ENCODE measurements at regions not wholly inside any gene's neighbourhood (a gene's known extent, or its start where the extent isn't known, plus 50 kb on each side); places are given as distances from the start of the nearest gene placed in this dataset.

DNA sequence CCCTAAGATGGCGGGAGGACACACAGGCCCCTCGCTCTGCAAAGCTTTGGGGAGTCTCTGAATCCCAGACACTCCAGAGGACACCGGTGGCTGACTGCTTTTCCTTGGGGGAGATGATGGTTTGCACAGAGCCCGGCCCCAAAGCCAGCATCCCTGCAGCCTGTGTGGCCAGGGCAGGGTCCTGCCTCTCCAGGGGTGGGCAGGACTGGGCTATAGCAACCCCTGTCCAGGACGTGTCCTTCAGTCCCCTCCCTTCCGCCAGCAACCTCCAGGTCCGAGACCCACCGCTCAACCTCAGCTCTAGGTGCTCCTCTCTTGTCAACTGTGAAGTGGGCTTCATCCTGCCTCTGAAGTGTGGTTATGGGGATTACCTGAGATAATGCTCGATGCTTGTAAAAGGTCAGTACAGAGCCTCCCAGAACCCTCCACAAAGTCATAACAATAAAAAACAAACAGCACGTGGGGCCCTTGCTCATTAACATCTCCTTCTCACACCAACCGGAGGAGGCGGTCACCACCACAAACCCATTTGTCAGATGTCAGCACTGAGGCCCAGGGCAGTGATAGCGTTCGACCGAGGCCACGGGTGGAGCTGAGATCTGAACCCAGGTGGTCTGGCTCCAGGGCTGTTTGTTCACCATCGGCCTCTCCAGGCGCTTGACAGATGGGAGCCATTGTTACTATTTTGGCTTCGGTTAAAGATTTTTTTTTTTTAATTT lies 304.8 kb downstream of the IRF8 start:
- DNase-seq, result no peak

DNA sequence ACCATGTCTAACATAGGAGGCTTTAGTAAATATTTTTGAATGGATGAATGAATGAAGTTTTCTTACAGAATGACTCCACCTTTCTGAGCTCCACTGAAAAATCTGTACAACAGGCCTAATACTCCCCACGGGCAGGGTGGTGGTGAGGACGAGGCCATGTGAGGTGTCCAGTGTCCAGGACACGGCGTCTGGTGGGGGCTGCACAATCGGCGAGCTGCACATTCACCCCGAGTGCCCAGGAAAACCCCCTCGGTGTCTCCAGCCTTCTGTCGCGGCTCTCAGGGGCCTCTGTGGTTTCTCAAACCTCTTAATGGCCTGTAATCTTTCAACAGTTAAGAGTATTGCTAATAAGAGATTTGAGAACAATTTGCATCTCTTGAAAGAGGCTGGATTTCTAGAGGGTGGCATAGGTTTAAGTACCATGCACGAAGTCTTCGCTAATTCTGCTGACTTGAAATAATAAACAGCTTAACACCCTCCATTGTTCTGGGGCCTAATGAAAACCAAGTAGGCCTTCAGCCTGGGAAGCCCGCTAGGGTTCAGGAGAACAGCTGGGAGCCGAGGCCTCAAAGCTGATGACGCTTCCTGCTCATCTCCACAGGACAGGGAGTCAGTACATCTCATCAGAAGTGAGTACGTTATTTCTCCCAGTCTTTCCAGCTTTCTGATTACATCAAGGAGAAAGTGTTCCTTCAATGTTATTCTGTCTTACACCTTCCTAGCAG lies 304.6 kb upstream of the FOXF1 start:
- DNase-seq, result no peak

DNA sequence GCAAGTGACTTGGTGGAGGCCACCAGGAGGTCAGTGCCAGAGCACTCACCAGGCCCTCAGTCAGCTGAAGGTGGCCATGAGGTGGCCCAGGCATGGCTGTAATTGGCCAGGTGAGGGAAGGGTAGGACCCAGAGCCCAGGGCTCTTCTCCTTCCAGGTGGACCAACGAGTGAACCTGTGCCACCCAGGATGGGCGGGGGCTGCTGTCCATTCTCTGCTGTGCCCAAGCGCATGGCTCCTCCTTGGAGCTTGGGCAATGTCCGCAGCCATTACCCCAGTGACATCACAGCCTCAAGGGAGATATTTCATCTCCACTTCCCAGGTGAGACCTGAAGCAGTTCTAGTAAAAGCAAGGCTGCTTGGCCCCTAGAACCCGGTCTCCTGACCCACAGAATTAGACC lies 303.0 kb upstream of the FOXF1 start:
- DNase-seq, result no peak

DNA sequence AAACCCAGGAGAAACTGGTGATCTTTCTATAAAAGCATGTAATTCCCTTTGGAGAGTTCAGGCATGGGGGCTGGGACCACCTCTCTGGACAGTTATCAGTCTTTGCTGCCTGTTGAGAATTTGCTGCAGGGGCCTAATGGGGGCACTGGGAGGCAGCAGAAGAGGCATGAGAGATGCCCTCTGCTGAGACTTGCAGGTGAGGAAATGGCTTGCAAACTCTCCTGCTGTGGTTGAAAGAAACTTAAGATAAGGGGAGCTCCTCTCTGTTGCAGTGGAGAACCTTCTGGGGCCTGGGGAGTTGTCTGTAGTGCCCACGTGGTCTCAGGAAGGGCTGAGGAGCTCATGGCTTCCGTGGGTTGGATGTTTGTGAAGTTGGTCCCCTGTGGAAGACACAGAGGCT lies 301.1 kb upstream of the FOXF1 start:
- no peak for DNase-seq

DNA sequence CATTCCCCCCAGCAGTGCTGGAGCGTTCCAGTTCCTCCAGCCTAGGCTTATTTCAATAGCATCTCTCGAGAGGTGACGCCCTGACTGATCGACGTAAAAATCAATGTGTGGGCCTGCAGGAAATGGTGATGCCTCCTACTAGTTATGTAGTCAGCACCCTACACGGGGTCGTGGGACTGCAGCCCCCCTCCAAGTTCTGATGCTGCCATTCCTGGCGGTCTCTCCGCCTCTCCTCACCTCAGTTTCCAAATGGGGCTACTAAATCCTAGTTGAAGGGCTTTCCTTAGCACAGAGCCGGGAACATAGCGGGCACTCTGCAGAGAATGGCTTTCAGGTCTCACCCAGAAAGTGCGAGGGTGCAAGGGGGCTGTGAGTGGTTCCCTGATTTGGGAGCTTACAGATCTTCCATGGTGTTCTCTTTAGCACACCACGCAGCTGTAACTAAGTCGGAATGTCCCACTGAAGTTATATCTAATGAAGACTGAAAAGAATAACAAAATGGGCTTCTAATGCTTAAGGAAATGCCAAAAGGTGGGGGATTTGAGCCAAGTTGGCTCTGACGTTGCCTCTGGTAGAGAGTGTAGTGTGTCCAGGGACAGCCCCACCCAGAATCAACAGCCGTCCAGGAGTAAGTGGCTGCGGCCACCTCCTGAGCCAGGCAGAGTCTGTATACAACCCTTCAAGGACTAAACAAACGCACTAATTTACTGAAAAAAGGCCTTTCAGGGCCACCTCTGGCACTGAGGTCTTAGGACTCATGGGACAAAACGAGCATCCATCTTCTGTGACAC lies 299.7 kb upstream of the FOXF1 start:
- no peak for DNase-seq

DNA sequence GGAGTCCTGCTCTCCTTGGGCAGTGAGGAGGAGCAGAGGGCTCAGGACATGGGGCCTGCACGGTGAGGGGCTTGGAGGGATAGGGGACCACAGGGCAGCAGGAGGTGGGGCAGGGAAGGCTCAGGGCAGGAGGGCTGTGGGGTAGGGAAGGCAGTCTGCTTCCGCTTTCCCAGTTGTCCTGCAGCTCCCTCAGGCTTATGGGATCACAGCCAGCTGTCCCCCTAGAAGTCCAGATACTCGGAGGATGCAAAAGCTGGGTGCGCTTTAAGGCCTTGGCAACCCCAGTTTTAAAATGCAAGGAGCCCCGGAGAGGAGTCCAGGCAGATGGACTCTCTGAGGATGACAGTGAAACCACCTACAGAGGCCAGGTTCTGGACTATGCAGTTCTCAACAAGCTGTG lies 299.1 kb upstream of the FOXF1 start:
- no peak for DNase-seq

DNA sequence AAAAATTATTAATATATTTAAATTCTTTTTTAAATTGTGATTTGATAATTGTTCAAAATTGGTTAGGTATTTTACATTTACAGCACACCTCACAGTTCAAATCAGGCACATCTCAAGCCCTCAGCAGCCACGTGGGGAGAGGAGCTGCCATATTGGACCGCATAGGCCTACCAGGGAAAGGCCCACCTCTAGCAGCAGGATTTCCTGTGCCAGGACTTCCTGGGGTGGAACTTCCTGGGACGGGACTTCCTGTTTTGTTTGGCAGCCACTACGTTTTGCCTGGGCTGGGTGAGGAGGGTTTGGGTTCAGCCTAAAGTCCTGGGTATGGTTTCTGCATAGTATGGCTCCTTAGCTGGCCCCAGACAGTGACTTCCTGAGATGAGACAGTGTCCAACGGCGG lies 298.5 kb upstream of the FOXF1 start:
- no peak for DNase-seq

DNA sequence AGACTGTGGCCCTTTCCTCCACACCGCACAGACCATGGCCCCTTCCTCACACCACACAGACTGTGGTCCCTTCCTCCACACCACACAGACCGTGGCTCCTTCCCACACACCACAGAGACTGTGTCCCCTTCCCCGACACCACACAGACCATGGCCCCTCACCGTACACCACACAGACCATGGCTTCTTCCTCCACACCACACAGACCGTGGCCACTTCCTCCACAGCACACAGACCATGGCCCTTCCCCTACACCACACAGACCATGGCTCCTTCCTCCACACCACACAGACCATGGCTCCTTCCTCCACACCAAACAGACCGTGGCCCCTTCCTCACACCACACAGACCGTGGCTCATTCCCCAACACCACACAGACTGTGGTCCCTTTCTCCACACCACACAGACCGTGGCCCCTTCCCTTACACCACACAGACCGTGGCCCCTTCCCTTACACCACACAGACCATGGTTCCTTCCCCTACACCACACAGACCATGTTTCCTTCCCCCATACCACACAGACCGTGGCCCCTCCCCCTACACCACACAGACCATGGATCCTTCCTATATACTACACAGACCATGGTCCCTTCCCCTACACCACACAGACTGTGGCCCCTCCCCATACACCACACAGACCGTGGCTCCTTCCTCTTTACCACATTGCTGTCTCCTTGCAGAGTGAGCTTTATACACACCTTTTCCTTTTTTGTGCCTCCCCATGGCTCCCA lies 297.5 kb upstream of the FOXF1 start:
- no peak for DNase-seq

DNA sequence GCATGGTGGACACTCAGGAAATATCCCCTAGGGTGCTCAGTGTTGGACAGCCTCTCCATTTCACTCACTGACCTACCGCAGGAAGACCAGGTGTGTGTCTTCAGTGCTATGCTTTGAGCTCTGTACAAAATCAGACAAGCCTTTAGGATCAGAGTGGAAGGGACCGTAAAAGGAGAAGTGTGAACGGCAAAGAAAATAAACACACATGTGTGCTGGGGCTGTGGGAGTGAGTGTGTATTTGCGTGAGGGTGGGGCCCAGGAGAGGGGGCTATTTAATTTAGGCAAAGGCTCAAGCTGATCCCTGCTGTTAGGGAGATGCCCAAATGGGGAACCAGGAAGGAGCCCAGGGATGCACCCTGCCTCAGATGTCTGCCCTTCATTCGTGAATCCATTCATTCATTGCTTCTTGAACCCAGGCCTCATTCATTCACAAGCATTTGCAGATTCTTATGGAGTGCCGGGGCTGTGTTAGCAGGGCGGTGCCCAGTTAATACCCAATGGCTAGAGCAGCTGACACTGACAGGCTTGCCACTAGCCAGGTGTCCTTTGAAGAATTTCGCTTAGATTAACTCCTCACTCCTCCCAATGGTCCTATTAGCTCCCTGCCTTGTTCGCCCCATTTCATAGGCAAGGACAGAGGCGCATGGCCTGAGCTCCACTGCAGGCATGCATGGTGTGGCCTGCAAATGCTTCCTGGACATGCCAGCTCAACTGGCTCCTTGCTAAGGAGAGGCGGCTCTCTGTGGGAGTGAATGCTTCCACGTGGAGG lies 296.7 kb upstream of the FOXF1 start:
- no peak for DNase-seq

DNA sequence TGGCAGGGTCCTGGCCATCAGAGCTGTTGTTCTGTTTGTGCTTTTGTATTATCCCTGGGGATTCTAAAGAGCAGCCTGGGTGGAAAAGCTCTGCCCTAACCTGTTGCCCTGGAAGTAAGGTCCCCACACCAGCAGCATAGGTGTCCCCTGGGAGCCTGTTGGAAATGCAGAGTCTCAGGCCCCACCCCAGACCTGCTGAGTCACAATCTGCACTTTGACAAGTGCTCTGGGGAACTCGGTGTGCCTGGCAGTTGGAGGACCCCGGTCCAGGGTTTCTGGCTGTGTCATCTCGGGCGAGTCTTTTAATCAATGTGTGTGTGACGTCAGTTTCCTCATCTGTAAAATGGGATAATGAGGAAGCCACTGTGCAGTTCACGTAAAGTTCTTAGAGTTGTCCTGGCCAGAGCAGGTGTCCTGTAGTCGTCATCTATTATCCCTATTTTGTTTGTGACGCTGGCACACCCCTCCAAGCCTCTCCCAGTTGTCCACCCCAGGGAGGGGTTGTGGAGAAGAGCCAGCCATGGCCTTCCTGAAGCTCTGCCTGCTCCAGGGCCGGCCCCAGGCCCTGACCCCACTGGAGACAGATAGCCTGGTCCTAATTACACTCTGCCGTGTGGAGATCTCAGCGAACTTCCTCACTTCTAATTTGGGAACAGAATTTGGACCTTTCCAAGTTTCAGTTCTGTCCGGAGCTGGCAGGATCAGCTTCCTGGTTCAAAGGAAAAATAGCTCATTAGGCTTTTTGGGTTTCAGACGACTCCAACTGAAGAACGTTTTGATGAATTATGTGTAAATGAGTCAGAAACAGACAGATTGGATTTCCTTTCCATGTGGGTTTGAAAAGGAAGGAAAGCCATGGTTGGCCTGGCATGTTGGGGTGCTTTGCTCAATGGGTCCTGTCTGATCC lies 295.7 kb upstream of the FOXF1 start:
- no peak for DNase-seq

DNA sequence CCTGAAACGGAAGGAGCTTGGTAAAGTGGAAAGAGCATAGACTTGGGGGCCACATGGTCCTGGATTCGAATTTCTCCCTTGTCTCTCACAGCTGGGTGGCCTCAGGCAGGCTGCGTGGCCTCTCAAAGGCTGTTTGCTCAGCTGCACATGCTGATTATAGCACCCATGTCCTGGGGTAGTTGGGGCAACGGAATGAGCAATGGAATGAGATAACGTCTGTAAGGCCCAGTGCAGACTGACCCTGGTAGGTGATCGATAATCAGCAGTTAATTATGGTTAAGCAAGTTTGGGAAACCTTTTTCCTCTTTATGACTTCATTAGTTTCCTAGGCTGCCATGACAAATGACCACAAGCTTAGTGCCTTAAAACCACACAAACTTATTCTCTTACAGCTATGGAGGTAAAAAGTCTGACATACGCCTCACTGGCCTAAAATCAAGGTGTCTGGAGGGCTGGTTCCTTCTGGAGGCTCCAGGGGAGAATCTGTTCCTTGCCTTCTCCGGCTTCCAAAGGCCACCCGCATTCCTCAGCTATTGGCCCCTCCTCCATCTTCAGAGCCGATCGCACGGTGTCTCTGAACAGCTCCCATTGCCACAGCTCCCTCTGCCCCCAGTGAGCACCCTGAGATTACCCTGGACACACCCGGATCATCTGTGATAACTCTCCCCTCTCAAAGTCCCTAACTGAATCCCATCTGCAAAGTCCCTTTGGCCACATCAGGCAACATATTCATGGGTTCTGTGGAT lies 294.9 kb upstream of the FOXF1 start:
- no peak for DNase-seq

DNA sequence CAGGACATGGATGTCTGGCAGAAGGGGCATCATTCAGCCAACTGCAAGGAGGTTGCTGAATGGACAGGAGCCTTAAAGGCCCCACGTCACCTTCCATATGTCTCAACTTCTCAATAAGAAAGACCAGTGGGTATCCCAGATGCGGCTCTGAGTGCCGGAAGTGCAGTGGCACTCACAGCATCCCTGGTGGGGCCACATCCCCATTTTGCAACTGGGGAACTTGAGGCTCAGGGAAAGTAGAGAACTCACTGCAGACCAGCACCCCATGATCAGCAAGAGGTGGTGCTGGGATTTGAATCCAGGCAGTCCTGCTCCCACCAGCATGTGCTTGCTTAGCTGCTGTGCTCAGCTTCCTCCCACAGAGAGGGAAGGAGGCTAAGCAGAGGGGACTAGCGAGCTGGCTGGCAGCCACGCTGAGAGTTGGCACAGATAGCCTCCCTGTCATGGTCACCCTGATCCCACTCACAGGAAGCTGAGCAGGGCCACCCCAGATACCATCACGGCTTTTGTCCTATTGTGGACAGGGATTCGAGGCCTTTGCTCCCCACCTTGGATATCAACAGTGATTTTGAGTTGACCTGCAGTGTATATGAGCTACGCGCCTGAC lies 294.2 kb upstream of the FOXF1 start:
- DNase-seq, result no peak

DNA sequence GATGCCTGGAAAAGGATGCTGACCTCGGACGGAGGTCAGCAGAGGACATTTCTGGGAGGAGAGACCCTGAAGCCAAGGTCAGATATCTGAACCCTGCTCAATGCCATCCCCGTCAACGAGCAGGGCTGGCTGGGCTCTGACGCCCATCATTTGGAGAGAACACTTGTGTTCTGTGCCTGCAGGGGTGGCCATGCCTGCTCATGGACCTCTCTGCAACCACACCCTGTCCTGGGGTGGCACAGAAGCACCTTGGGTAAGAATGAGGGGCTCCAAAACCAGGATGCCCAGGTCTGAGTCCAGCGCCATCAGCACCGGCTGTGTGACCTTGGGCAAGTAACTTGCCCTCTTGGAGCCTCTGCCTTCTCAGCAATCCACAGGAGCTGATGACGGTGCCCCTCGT lies 293.7 kb upstream of the FOXF1 start:
- no peak for DNase-seq

DNA sequence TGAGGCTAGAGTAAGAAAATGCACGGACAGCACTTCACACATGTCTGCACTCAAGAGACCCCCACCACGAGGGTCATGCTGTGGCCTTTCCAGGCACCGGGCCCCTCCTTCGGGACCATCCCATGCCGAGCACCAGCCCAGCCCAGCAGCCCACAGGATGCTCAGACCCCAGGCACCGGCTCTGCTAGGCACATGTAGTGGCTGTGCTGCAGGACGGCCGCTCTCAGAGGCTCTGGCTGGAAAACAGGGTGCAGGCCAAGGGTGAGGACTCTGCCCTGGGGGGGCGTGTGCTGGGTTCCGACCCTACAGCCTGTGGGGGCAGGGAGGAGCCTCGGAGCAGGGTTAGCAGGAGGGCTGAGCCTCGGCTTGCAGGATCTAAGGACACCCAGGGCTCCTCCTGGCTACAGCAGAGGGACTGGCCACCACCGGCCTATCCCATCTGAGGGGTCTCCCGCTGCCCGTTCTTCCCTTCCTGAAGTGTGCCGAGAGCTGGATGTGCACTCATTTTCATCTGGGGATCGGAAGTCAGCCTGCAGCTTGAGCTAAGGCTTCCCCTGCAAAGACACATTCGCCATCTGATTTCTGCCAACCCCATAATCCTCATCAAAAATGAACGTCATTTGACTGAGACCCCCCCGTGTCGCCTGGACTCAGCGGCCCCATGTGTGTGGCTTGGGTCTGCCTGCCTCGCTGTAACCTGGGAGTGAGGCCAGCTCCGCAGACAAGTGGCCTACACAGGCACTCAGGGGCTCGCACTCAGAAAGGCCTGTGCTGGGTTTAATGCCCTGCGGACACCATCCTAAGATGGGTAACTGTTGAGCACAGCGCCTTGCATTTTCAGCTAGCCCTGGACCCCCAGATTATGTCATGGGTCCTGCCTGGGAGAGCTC lies 293.1 kb upstream of the FOXF1 start:
- no peak for DNase-seq

DNA sequence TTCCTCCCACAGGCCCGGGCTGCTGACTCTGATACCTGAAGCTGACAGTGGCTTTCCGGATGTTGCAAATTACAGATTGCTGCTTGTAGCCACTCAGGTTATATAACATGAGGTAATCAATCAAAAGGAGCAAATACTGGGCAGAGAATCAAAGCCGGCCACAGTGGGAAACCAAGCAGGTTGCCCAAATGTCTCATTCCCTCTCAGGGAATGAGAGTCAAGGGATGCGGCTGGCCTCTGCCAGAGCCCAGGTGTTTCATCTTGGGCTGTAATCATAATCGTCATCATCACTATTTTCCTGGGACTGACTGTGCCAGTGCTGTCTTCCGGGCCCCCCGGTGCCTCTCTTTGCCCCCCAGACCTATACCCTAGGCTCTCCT lies 292.4 kb upstream of the FOXF1 start:
- DNase-seq, result no peak

DNA sequence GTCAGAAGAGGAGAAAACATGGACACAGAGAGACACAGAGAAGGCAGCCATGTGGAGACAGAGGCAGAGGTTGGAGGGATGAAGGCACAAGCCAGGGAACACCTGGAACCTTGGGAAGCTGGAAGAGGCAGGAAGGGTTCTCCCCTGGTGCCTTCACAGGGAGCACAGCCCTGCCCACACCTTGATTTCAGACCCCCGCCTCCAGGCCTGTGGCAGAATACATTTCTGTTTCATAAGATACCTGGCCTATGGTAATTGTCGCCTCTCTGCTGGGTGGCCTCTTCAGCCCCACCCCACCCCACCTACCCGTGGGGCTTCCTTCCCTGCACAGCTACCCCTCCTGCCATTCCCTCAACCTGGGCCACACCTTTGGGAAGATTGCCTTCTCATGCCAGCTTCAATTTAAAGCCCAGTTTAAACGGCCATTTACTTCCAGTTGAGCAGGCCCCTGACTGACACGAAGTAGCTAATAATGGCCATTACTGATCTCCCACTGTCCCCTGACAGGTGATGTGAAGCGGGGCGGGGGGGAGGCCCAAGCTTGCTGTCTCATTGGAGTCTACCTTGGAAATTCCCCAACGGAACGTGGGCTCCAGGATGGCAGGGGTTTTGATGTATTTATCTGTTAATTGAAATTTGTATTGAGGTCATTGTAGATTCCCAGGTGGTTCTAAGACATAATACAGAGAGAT lies 291.7 kb upstream of the FOXF1 start:
- DNase-seq, result no peak

DNA sequence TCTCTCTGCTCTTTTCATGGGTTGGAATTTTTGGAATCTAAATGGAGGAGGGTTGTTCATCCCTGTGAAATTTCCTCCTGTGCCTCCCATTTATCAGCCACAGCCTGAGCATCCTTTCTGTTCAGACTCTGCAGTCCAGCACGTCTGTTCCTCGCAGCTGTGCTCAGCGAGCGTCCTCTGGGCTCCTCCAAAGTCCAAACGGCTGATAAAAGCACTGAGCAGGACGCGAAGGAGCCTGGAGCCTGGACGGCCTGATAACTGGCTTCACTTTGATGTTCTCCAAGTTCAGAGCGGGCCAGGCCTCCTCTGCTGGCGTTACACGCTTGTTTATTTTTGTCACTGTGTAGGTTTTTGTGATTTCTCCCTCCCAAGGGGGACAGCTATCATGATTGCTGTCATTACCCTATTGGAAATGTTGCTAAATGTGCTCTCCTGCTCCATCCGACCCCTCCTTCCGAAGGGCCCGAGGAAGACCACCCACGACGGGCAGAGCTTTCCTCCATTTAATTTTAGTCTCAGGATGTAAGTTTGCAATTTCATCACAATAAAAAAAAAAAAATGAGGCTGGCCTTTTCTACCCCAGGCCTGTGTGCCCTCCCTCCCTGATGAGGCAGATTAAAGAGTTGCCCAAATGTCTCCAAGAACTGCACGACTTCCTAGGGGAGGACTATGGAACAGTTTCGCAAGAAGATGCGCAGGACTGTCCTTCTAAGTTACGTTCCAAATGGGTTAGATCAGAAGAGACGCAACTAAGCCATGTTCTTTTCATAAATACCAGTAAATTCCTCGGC lies 290.5 kb upstream of the FOXF1 start:
- DNase-seq, result no peak

DNA sequence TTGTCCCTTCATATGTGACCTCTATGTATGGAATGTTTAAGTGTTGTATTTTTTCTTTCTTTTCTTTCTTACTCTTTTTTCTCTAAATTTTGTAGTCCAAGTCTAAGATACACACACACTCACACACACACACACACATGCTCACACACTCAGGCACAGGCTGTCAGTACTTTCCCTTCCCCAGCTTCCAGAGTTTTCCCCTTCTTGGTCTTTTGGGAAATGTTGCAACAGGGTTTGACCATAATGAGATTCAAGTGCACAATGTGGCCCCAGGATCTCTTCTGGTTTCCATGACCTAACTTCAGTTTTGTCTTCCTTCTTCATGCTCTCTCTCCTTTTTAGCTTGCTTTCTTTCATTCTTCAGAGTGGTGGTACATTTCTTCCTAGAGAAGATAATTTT lies 289.8 kb upstream of the FOXF1 start:
- no peak for DNase-seq
